ENCODE measurements at regions not wholly inside any gene's neighbourhood (a gene's known extent, or its start where the extent isn't known, plus 50 kb on each side); places are given as distances from the start of the nearest gene placed in this dataset.

- Mint-ChIP-seq H3K4me1 (no peaks in the 10 kb centered on the region), H3K27me3 (no peaks in the 10 kb centered on the region), H3K4me3 (no peak overlapping the region), H3K9me3 (peaks cover 13% of the 10 kb centered on the region), H3K36me3 (ENCODE audit: low read depth) (no peaks in the 10 kb centered on the region), H3K27ac (no peak overlapping the region)
- DNase-seq: no peak
- CTCF ChIA-PET: no interaction called here
- POLR2A ChIA-PET: no interaction called here
Observed at GRCh38 chr9:108012886-108013665, 523.5 kb upstream of the KLF4 start.

GRCh38 chr9:108012405-108012804 lies 522.8 kb upstream of the KLF4 start:
- ChIA-PET POLR2A (no interaction called here), CTCF (no interaction called here)
- H3K4me3 Mint-ChIP-seq: no peak overlapping the region
- no peaks in the 10 kb centered on the region for H3K27me3 Mint-ChIP-seq
- no peak overlapping the region for H3K27ac Mint-ChIP-seq
- H3K36me3 Mint-ChIP-seq (ENCODE audit: low read depth): no peaks in the 10 kb centered on the region
- H3K4me1 Mint-ChIP-seq: no peaks in the 10 kb centered on the region
- DNase-seq: no peak
- H3K9me3 Mint-ChIP-seq: peaks cover 13% of the 10 kb centered on the region

- H3K4me3 Mint-ChIP-seq: no peak overlapping the region
- H3K9me3 Mint-ChIP-seq: peaks cover 4% of the 10 kb centered on the region
- H3K36me3 Mint-ChIP-seq (ENCODE audit: low read depth): no peaks in the 10 kb centered on the region
- no peaks in the 10 kb centered on the region for H3K4me1 Mint-ChIP-seq
- no peak overlapping the region for H3K27ac Mint-ChIP-seq
- no peak for DNase-seq
- ChIA-PET POLR2A (no interaction called here), CTCF (no interaction called here)
- no peaks in the 10 kb centered on the region for H3K27me3 Mint-ChIP-seq
Observed at GRCh38 chr9:108003526-108003925, 514.0 kb upstream of the KLF4 start.

- Mint-ChIP-seq H3K27ac (no peak overlapping the region), H3K4me1 (no peaks in the 10 kb centered on the region), H3K4me3 (no peak overlapping the region), H3K27me3 (no peaks in the 10 kb centered on the region), H3K36me3 (ENCODE audit: low read depth) (no peaks in the 10 kb centered on the region), H3K9me3 (peaks cover 4% of the 10 kb centered on the region)
- ChIA-PET POLR2A (no interaction called here), CTCF (no interaction called here)
- no peak for DNase-seq
Observed at GRCh38 chr9:108002371-108002956, 512.9 kb upstream of the KLF4 start.

- ChIA-PET CTCF (no interaction called here), POLR2A (no interaction called here)
- H3K27ac Mint-ChIP-seq: no peak overlapping the region
- H3K9me3 Mint-ChIP-seq: peaks cover 4% of the 10 kb centered on the region
- no peaks in the 10 kb centered on the region for H3K4me1 Mint-ChIP-seq
- H3K27me3 Mint-ChIP-seq: no peaks in the 10 kb centered on the region
- no peak for DNase-seq
- no peaks in the 10 kb centered on the region for H3K36me3 Mint-ChIP-seq (ENCODE audit: low read depth)
- H3K4me3 Mint-ChIP-seq: no peak overlapping the region
Observed at GRCh38 chr9:108001237-108001636, 511.7 kb upstream of the KLF4 start.

- Mint-ChIP-seq H3K4me3 (no peak overlapping the region), H3K9me3 (peaks cover 4% of the 10 kb centered on the region), H3K36me3 (ENCODE audit: low read depth) (no peaks in the 10 kb centered on the region), H3K4me1 (no peaks in the 10 kb centered on the region), H3K27ac (no peak overlapping the region), H3K27me3 (no peaks in the 10 kb centered on the region)
- ChIA-PET POLR2A (no interaction called here), CTCF (no interaction called here)
- no peak for DNase-seq
Observed at GRCh38 chr9:107999890-108000289, 510.3 kb upstream of the KLF4 start.

GRCh38 chr9:107999011-107999410 lies 509.4 kb upstream of the KLF4 start:
- CTCF ChIA-PET: no interaction called here
- POLR2A ChIA-PET: no interaction called here
- no peak overlapping the region for H3K27ac Mint-ChIP-seq
- no peak for DNase-seq
- no peaks in the 10 kb centered on the region for H3K4me1 Mint-ChIP-seq
- no peaks in the 10 kb centered on the region for H3K27me3 Mint-ChIP-seq
- H3K4me3 Mint-ChIP-seq: no peak overlapping the region
- peaks cover 4% of the 10 kb centered on the region for H3K9me3 Mint-ChIP-seq
- H3K36me3 Mint-ChIP-seq (ENCODE audit: low read depth): no peaks in the 10 kb centered on the region

GRCh38 chr9:107994648-107995047 lies 505.1 kb upstream of the KLF4 start:
- no peak overlapping the region for H3K27ac Mint-ChIP-seq
- H3K4me3 Mint-ChIP-seq: no peak overlapping the region
- CTCF ChIA-PET: no interaction called here
- POLR2A ChIA-PET: no interaction called here
- H3K27me3 Mint-ChIP-seq: no peaks in the 10 kb centered on the region
- H3K4me1 Mint-ChIP-seq: no peaks in the 10 kb centered on the region
- no peaks in the 10 kb centered on the region for H3K9me3 Mint-ChIP-seq
- no peak for DNase-seq
- H3K36me3 Mint-ChIP-seq (ENCODE audit: low read depth): no peaks in the 10 kb centered on the region

GRCh38 chr9:107992271-107992670 lies 502.7 kb upstream of the KLF4 start:
- no peak overlapping the region for H3K4me3 Mint-ChIP-seq
- H3K27me3 Mint-ChIP-seq: no peaks in the 10 kb centered on the region
- no peaks in the 10 kb centered on the region for H3K36me3 Mint-ChIP-seq (ENCODE audit: low read depth)
- ChIA-PET POLR2A (no interaction called here), CTCF (no interaction called here)
- H3K9me3 Mint-ChIP-seq: no peaks in the 10 kb centered on the region
- no peak overlapping the region for H3K27ac Mint-ChIP-seq
- H3K4me1 Mint-ChIP-seq: no peaks in the 10 kb centered on the region
- no peak for DNase-seq

GRCh38 chr9:107991581-107991980 lies 502.0 kb upstream of the KLF4 start:
- POLR2A ChIA-PET: no interaction called here
- Mint-ChIP-seq H3K4me1 (no peaks in the 10 kb centered on the region), H3K36me3 (ENCODE audit: low read depth) (no peaks in the 10 kb centered on the region), H3K27me3 (no peaks in the 10 kb centered on the region), H3K4me3 (no peak overlapping the region), H3K9me3 (no peaks in the 10 kb centered on the region), H3K27ac (no peak overlapping the region)
- CTCF ChIA-PET: no interaction called here
- no peak for DNase-seq

- no peaks in the 10 kb centered on the region for H3K4me1 Mint-ChIP-seq
- POLR2A ChIA-PET: no interaction called here
Observed at GRCh38 chr9:107989544-107989943, 500.0 kb upstream of the KLF4 start.

GRCh38 chr9:107989099-107989498 lies 499.5 kb upstream of the KLF4 start:
- Mint-ChIP-seq H3K9me3 (no peaks in the 10 kb centered on the region), H3K27ac (no peak overlapping the region), H3K36me3 (ENCODE audit: low read depth) (no peaks in the 10 kb centered on the region), H3K27me3 (no peaks in the 10 kb centered on the region), H3K4me1 (no peaks in the 10 kb centered on the region), H3K4me3 (no peak overlapping the region)
- POLR2A ChIA-PET: no interaction called here
- no peak for DNase-seq
- CTCF ChIA-PET: no interaction called here

More at GRCh38 chr9:107989544-107989943, 500.0 kb upstream of the KLF4 start:
- H3K27ac Mint-ChIP-seq: no peak overlapping the region
- H3K9me3 Mint-ChIP-seq: no peaks in the 10 kb centered on the region
- no peak overlapping the region for H3K4me3 Mint-ChIP-seq
- no peaks in the 10 kb centered on the region for H3K27me3 Mint-ChIP-seq
- CTCF ChIA-PET: no interaction called here
- no peaks in the 10 kb centered on the region for H3K36me3 Mint-ChIP-seq (ENCODE audit: low read depth)
- DNase-seq: no peak

GRCh38 chr9:107984956-107985355 lies 495.4 kb upstream of the KLF4 start:
- ChIA-PET CTCF (no interaction called here), POLR2A (no interaction called here)
- Mint-ChIP-seq H3K36me3 (ENCODE audit: low read depth) (no peaks in the 10 kb centered on the region), H3K9me3 (no peaks in the 10 kb centered on the region), H3K4me3 (no peak overlapping the region), H3K4me1 (no peaks in the 10 kb centered on the region), H3K27me3 (no peaks in the 10 kb centered on the region), H3K27ac (no peak overlapping the region)
- DNase-seq: no peak

GRCh38 chr9:107983762-107984161 lies 494.2 kb upstream of the KLF4 start:
- Mint-ChIP-seq H3K4me1 (no peaks in the 10 kb centered on the region), H3K9me3 (no peaks in the 10 kb centered on the region), H3K4me3 (no peak overlapping the region), H3K36me3 (ENCODE audit: low read depth) (no peaks in the 10 kb centered on the region), H3K27me3 (no peaks in the 10 kb centered on the region), H3K27ac (no peak overlapping the region)
- CTCF ChIA-PET: no interaction called here
- POLR2A ChIA-PET: no interaction called here
- DNase-seq: no peak
